OCI-LY7 (cell line): ENCODE measurements at regions not wholly inside any gene's neighbourhood (a gene's known extent, or its start where the extent isn't known, plus 50 kb on each side); places are given as distances from the start of the nearest gene placed in this dataset.

Experiments
- EZH2phosphoT487 ChIP-seq: fragments of 200-600 bp; sonication (generic); IDR thresholded peaks from 2 replicates; pipeline ENCODE4 v1.6.1; 2018; ENCODE audit warnings: low read depth, borderline replicate concordance, mild to moderate bottlenecking, mixed run types, antibody characterized with exemption, low read length, moderate library complexity, mixed read lengths
- TF ChIP-seq, protein P1 (sequence below): fragments of 200-600 bp; sonication (generic); conservative IDR thresholded peaks from 2 replicates; pipeline ENCODE4 v1.5.1; 2014; ENCODE audit warnings: mild to moderate bottlenecking, antibody characterized with exemption, low read length, moderate library complexity, mixed read lengths

DNA sequence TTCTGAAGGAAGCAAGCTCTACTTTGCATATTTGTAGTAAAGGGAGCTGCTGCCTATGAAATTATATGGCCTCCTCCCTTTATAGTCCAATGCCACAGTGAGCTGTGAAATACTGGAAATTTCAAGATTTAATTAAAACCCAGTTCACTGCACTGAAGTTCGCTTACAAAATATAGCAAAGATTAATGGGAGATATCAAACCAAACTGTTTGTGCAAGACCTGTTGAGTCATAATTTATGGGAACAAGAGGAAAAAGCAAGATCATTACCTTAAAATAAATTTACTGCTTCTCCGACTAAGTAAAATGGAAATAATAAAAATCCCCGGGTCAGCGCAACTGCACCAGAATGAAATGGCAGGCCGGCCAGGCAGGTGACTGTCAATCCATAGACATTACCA is 215.5 kb upstream of the RAB6C start:
- TF ChIP-seq, protein P1, sequence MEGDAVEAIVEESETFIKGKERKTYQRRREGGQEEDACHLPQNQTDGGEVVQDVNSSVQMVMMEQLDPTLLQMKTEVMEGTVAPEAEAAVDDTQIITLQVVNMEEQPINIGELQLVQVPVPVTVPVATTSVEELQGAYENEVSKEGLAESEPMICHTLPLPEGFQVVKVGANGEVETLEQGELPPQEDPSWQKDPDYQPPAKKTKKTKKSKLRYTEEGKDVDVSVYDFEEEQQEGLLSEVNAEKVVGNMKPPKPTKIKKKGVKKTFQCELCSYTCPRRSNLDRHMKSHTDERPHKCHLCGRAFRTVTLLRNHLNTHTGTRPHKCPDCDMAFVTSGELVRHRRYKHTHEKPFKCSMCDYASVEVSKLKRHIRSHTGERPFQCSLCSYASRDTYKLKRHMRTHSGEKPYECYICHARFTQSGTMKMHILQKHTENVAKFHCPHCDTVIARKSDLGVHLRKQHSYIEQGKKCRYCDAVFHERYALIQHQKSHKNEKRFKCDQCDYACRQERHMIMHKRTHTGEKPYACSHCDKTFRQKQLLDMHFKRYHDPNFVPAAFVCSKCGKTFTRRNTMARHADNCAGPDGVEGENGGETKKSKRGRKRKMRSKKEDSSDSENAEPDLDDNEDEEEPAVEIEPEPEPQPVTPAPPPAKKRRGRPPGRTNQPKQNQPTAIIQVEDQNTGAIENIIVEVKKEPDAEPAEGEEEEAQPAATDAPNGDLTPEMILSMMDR, result no peak
- no peak for TF ChIP-seq EZH2phosphoT487
